GM12878 (cell line): ENCODE measurements at regions not wholly inside any gene's neighbourhood (a gene's known extent, or its start where the extent isn't known, plus 50 kb on each side); places are given as distances from the start of the nearest gene placed in this dataset.
"Not testable (repeated sequence)": the region's sequence is repeated elsewhere in the genome, so short reads cannot be mapped to it uniquely, and the experiment has no call there.

ENCODE experiments used
- ATAC-seq: fragments of 200-7000 bp; cut with Tn5 transposase; 3 replicates; pipeline ENCODE4 v1.9.1; 2020; ENCODE audit warnings: mild to moderate bottlenecking, moderate library complexity
- BruUV-seq: library from RNA; stranded (reverse); fragments of 400-500 nt; replicated peaks from 2 replicates; lab custom pipeline; 2021; lab: Mats Ljungman, UMichigan
- CTCF ChIA-PET: fragments of 300-600 bp; sonication (Branson Sonifier 250); formaldehyde crosslinking; extraction: SDS; loops from one replicate; lab custom pipeline; 2021; ENCODE audit warnings: inconsistent platforms; lab: Yijun Ruan, JAX
- POLR2A ChIA-PET: fragments of 350-600 bp; formaldehyde crosslinking; extraction: SDS; loops from one replicate; lab custom pipeline; 2021; ENCODE audit warnings: inconsistent platforms; lab: Charles Lee
- RAD21 ChIA-PET: fragments of 300-600 bp; sonication (Branson Sonifier 250); formaldehyde crosslinking; loops from one replicate; lab custom pipeline; 2023; ENCODE audit warnings: antibody characterized with exemption; ENCODE audit not compliant: unreplicated experiment; lab: Charles Lee
- SMC1A ChIA-PET: fragments of 300-600 bp; sonication (Branson Sonifier 250); formaldehyde crosslinking; loops from one replicate; lab custom pipeline; 2023; ENCODE audit not compliant: unreplicated experiment, uncharacterized antibody; lab: Charles Lee
- DNase-seq: peaks from one replicate; pipeline ENCODE4 v3.0.0-alpha.2; 2011; ENCODE audit warnings: low read depth, low spot score
- FAIRE-seq: peaks from 3 replicates; lab custom pipeline; 2011; peaks lifted over from hg19 to GRCh38; lab: Jason Lieb, UNC
- H2AFZ ChIP-seq: 2 replicates; pipeline ENCODE4 v1.6.0; 2011; ENCODE audit warnings: low read depth, low read length, control low read depth; ENCODE audit not compliant: control insufficient read depth
- H3K27ac ChIP-seq: 2 replicates; pipeline ENCODE4 v1.5.1; 2011; ENCODE audit warnings: control low read depth; ENCODE audit not compliant: control insufficient read depth, insufficient read depth
- H3K27me3 ChIP-seq, 2 experiments: replicated peaks in 1 of 2; 2 replicates each; pipeline versions ENCODE4 v1.6.0 to v1.6.1; 2011; ENCODE audit warnings: low read length in 1 of 2; ENCODE audit not compliant: control insufficient read depth in 2 of 2, insufficient read depth in 2 of 2
- H3K36me3 ChIP-seq, 2 experiments: 2 replicates each; pipeline ENCODE4 v1.5.1; 2011; ENCODE audit warnings: low read length in 1 of 2; ENCODE audit not compliant: control insufficient read depth in 2 of 2, insufficient read depth in 2 of 2
- H3K4me1 ChIP-seq: 2 replicates; pipeline ENCODE4 v1.6.1; 2011; ENCODE audit warnings: mild to moderate bottlenecking, low read length, moderate library complexity, mixed read lengths; ENCODE audit not compliant: control insufficient read depth, insufficient read depth
- H3K4me2 ChIP-seq: 2 replicates; pipeline ENCODE4 v1.6.0; 2011; ENCODE audit warnings: control low read depth; ENCODE audit not compliant: control insufficient read depth, insufficient read depth
- H3K4me3 ChIP-seq: fragments of 200-600 bp; sonication (generic); 2 replicates; pipeline ENCODE4 v1.5.1; 2016
- H3K79me2 ChIP-seq: 2 replicates; pipeline ENCODE4 v1.6.0; 2011; ENCODE audit warnings: low read length; ENCODE audit not compliant: control insufficient read depth, insufficient read depth
- H3K9ac ChIP-seq: 2 replicates; pipeline ENCODE4 v1.8.0; 2011; ENCODE audit warnings: low read length, control low read depth, mixed read lengths; ENCODE audit not compliant: control insufficient read depth, insufficient read depth
- H3K9me3 ChIP-seq: replicated peaks from 3 replicates; pipeline ENCODE4 v1.5.1; 2011; ENCODE audit warnings: mild to moderate bottlenecking, low read length; ENCODE audit not compliant: control insufficient read depth, insufficient read depth
- H4K20me1 ChIP-seq: 2 replicates; pipeline ENCODE4 v1.6.0; 2011; ENCODE audit not compliant: control insufficient read depth, insufficient read depth
- CHD4 ChIP-seq: fragments of 200-600 bp; sonication (generic); IDR thresholded peaks from 2 replicates; pipeline ENCODE4 v1.6.1; 2016; ENCODE audit warnings: mild to moderate bottlenecking
- E4F1 ChIP-seq: fragments of 450-650 bp; IDR thresholded peaks from 2 replicates; pipeline ENCODE4 v1.6.1; 2018; ENCODE audit warnings: borderline replicate concordance, mild to moderate bottlenecking; ENCODE audit not compliant: partially characterized antibody
- EZH2 ChIP-seq: IDR thresholded peaks from 2 replicates; pipeline ENCODE4 v1.6.1; 2012; ENCODE audit warnings: low read depth, mild to moderate bottlenecking, control low read depth, inconsistent platforms, low read length, borderline replicate concordance; ENCODE audit not compliant: control insufficient read depth
- SMAD5 ChIP-seq: IDR thresholded peaks from 2 replicates; pipeline ENCODE4 v1.6.1; 2016; ENCODE audit warnings: antibody characterized with exemption, low read depth
- SREBF2 ChIP-seq: IDR thresholded peaks from 2 replicates; pipeline ENCODE4 v1.6.1; 2012; ENCODE audit warnings: mild to moderate bottlenecking, low read length
- TCF3 ChIP-seq: IDR thresholded peaks from 2 replicates; pipeline ENCODE4 v1.6.1; 2012; ENCODE audit warnings: low read depth, mild to moderate bottlenecking, low read length, borderline replicate concordance; ENCODE audit not compliant: insufficient read depth
- WGBS: methylation state at CpG from one replicate; pipeline ENCODE4 v1.1.6; 2016; ENCODE audit warnings: low lambda C conversion rate; ENCODE audit not compliant: insufficient replicate concordance, insufficient coverage; ENCODE audit errors: missing lambda C conversion rate; 5-methylcytosine and 5-hydroxymethylcytosine counted together
- in situ Hi-C: fragments of 300-500 bp; cut with MboI; formaldehyde crosslinking; loops from 9 replicates; pipeline ENCODE4 v1.14.3; 2018; ENCODE audit warnings: mixed read lengths
- intact Hi-C: fragments of 100-400 bp; cut with micrococcal nuclease; formaldehyde crosslinking; loops from one replicate; pipeline ENCODE4 v1.14.2; 2022; ENCODE audit not compliant: unreplicated experiment

GRCh38 chr1:60942291-60942690 is 140.1 kb upstream of the NFIA start (continued):
- TF ChIP-seq TCF3 (no peak), SREBF2 (no peak), CHD4 (no peak), E4F1 (no peak), EZH2 (no peak), SMAD5 (no peak)

GRCh38 chr1:60940685-60941084 is 141.7 kb upstream of the NFIA start:
- ATAC-seq, H3K9ac ChIP-seq, H3K27ac ChIP-seq, H4K20me1 ChIP-seq, H3K4me2 ChIP-seq, DNase-seq, CTCF ChIA-PET, BruUV-seq, FAIRE-seq, H3K27me3 ChIP-seq, RAD21 ChIA-PET, H3K9me3 ChIP-seq, H3K4me1 ChIP-seq, in situ Hi-C loops, H3K36me3 ChIP-seq, H3K4me3 ChIP-seq, intact Hi-C loops, H3K79me2 ChIP-seq, SMC1A ChIA-PET, H2AFZ ChIP-seq, POLR2A ChIA-PET: not testable (repeated sequence)
- WGBS = 0% methylated on average over 2 of the region's 2 CpGs
